ENCODE measurements at regions not wholly inside any gene's neighbourhood (a gene's known extent, or its start where the extent isn't known, plus 50 kb on each side); places are given as distances from the start of the nearest gene placed in this dataset.

- no peak for TF ChIP-seq CTCF (IDR thresholded peaks at IDR 0.05)
- no peak for TF ChIP-seq SIN3A (IDR thresholded peaks at IDR 0.05; ENCODE audit: borderline replicate concordance, insufficient read depth, low read depth, low read length)
- no peak for TF ChIP-seq POLR2AphosphoS5 (IDR thresholded peaks at IDR 0.05; ENCODE audit: low read depth, low read length)
Measured at GRCh38 chr9:38309324-38310195, 82.9 kb upstream of the ALDH1B1 start.
